Osteocyte (in vitro differentiated cells): ENCODE measurements at regions not wholly inside any gene's neighbourhood (a gene's known extent, or its start where the extent isn't known, plus 50 kb on each side); places are given as distances from the start of the nearest gene placed in this dataset.

Source experiments
- DNase-seq: peaks from one replicate; pipeline ENCODE4 v3.0.0; 2021; ENCODE audit warnings: mixed read lengths; ENCODE audit not compliant: unreplicated experiment; ENCODE audit errors: extremely low spot score
- H3K27ac Mint-ChIP-seq: one replicate; pipeline ENCODE4 v1.8.0; 2021; ENCODE audit warnings: mild to moderate bottlenecking, mixed read lengths; ENCODE audit not compliant: unreplicated experiment
- H3K27me3 Mint-ChIP-seq: one replicate; pipeline ENCODE4 v1.8.0; 2021; ENCODE audit warnings: mixed read lengths; ENCODE audit not compliant: unreplicated experiment
- H3K36me3 Mint-ChIP-seq: one replicate; pipeline ENCODE4 v1.8.0; 2021; ENCODE audit warnings: mixed read lengths; ENCODE audit not compliant: unreplicated experiment
- H3K4me1 Mint-ChIP-seq: one replicate; pipeline ENCODE4 v1.8.0; 2021; ENCODE audit warnings: mixed read lengths; ENCODE audit not compliant: unreplicated experiment
- H3K4me3 Mint-ChIP-seq: one replicate; pipeline ENCODE4 v1.8.0; 2021; ENCODE audit warnings: mild to moderate bottlenecking, moderate library complexity, mixed read lengths; ENCODE audit not compliant: unreplicated experiment
- H3K9me3 Mint-ChIP-seq: one replicate; pipeline ENCODE4 v1.8.0; 2021; ENCODE audit warnings: mixed read lengths; ENCODE audit not compliant: unreplicated experiment
- CTCF ChIP-seq: fragments of 200-600 bp; sonication (generic); IDR thresholded peaks from 2 replicates; pipeline ENCODE4 v1.5.0; 2021; ENCODE audit warnings: antibody characterized with exemption, mild to moderate bottlenecking, moderate library complexity

GRCh38 chr18:44541159-44541558, 139.5 kb upstream of the SETBP1 start:
- H3K27ac Mint-ChIP-seq = no peak overlapping the region
- no peak for DNase-seq
- H3K4me3 Mint-ChIP-seq = no peak overlapping the region

GRCh38 chr18:44541781-44542180, 138.9 kb upstream of the SETBP1 start:
- DNase-seq = no peak
- Mint-ChIP-seq H3K4me1 (peaks cover 38% of the 10 kb centered on the region), H3K36me3 (no peaks in the 10 kb centered on the region), H3K27me3 (no peaks in the 10 kb centered on the region), H3K27ac (no peak overlapping the region), H3K9me3 (peaks cover under 1% of the 10 kb centered on the region), H3K4me3 (no peak overlapping the region)
- TF ChIP-seq CTCF = no peak

More at GRCh38 chr18:44541159-44541558, 139.5 kb upstream of the SETBP1 start:
- Mint-ChIP-seq H3K4me1 (peaks cover 44% of the 10 kb centered on the region), H3K27me3 (no peaks in the 10 kb centered on the region), H3K9me3 (no peaks in the 10 kb centered on the region), H3K36me3 (no peaks in the 10 kb centered on the region)
- no peak for TF ChIP-seq CTCF

GRCh38 chr18:44543387-44543786, 137.3 kb upstream of the SETBP1 start:
- Mint-ChIP-seq H3K27me3 (no peaks in the 10 kb centered on the region), H3K4me3 (no peak overlapping the region), H3K4me1 (peaks cover 37% of the 10 kb centered on the region), H3K9me3 (peaks cover 3% of the 10 kb centered on the region), H3K36me3 (no peaks in the 10 kb centered on the region), H3K27ac (no peak overlapping the region)
- no peak for TF ChIP-seq CTCF
- no peak for DNase-seq

GRCh38 chr18:44545359-44545985, 135.2 kb upstream of the SETBP1 start:
- H3K27me3 Mint-ChIP-seq = no peaks in the 10 kb centered on the region

GRCh38 chr18:44546954-44547353, 133.7 kb upstream of the SETBP1 start:
- H3K27ac Mint-ChIP-seq = no peak overlapping the region
- no peak overlapping the region for H3K4me3 Mint-ChIP-seq
- H3K9me3 Mint-ChIP-seq = peaks cover 8% of the 10 kb centered on the region
- no peak for DNase-seq
- TF ChIP-seq CTCF = no peak
- peaks cover 23% of the 10 kb centered on the region for H3K4me1 Mint-ChIP-seq
- no peaks in the 10 kb centered on the region for H3K36me3 Mint-ChIP-seq
- H3K27me3 Mint-ChIP-seq = no peaks in the 10 kb centered on the region

More at GRCh38 chr18:44545359-44545985, 135.2 kb upstream of the SETBP1 start:
- Mint-ChIP-seq H3K9me3 (peaks cover 8% of the 10 kb centered on the region), H3K4me1 (peaks cover 37% of the 10 kb centered on the region), H3K27ac (no peak overlapping the region), H3K36me3 (no peaks in the 10 kb centered on the region), H3K4me3 (no peak overlapping the region)
- DNase-seq = no peak
- TF ChIP-seq CTCF = no peak
